Transverse colon (tissue), 4 donors: ENCODE measurements at regions not wholly inside any gene's neighbourhood (a gene's known extent, or its start where the extent isn't known, plus 50 kb on each side); places are given as distances from the start of the nearest gene placed in this dataset.
A peak's percentile ranks its signal among the peaks of the same experiment; 100 is the strongest.

ENCODE experiments used
- DNase-seq: peaks from one replicate; pipeline ENCODE4 v3.0.0-alpha.2; 2019
- H3K27ac ChIP-seq, 4 donors: fragments of 200-600 bp; sonication (generic); 2 replicates each; pipeline ENCODE4 v1.5.1; 2016 to 2018; ENCODE audit warnings: inconsistent platforms in 4 of 4
- H3K27me3 ChIP-seq: fragments of 200-600 bp; sonication (generic); 2 replicates; pipeline ENCODE4 v1.5.1; 2017; ENCODE audit warnings: inconsistent platforms
- H3K36me3 ChIP-seq, 4 donors: fragments of 200-600 bp; sonication (generic); 2 replicates each; pipeline ENCODE4 v1.5.1; 2017 to 2019; ENCODE audit warnings: inconsistent platforms in 4 of 4
- H3K4me1 ChIP-seq, 4 donors: fragments of 200-600 bp; sonication (generic); 2 replicates each; pipeline ENCODE4 v1.5.1; 2017 to 2020; ENCODE audit warnings: inconsistent platforms in 4 of 4
- H3K4me3 ChIP-seq, 4 donors: fragments of 200-600 bp; sonication (generic); 1 replicate in 1 of 4; 2 replicates in 3 of 4; pipeline versions ENCODE4 v1.5.1 to v1.6.1; 2017 to 2019; ENCODE audit warnings: inconsistent platforms in 4 of 4
- H3K9me3 ChIP-seq, 2 donors: fragments of 200-600 bp; sonication (generic); 2 replicates each; pipeline ENCODE4 v1.5.1; 2017 to 2019; ENCODE audit warnings: inconsistent platforms in 2 of 2
- EP300 ChIP-seq: sonication (generic); formaldehyde crosslinking; IDR thresholded peaks from one replicate; pipeline ENCODE4 v1.6.1; 2017; ENCODE audit warnings: antibody characterized with exemption, low read depth
- POLR2A ChIP-seq: fragments of 450-650 bp; IDR thresholded peaks from one replicate; pipeline ENCODE4 v1.6.1; 2016; ENCODE audit warnings: antibody characterized with exemption, mild to moderate bottlenecking, moderate library complexity
- POLR2AphosphoS5 ChIP-seq, 3 donors: sonication (generic); formaldehyde crosslinking; IDR thresholded peaks; one replicate each; pipeline ENCODE4 v1.6.1; 2016; ENCODE audit warnings: antibody characterized with exemption in 3 of 3
- WGBS, 2 donors: methylation state at CpG; one replicate each; pipeline ENCODE4 v1.1.5; 2018; ENCODE audit warnings: low coverage in 1 of 2; 5-methylcytosine and 5-hydroxymethylcytosine counted together
- in situ Hi-C, 4 donors: fragments of 200-750 bp; cut with MboI; loops; one replicate each; pipeline versions ENCODE4 v1.15.0 to v1.15.1; 2017; ENCODE audit warnings: low sequenced_read_pairs in 3 of 4, low pct_ligation_motif_present in 1 of 4, low pct_unique_long_range_greater_than_20kb in 1 of 4
- intact Hi-C: fragments of 100-400 bp; cut with DNase I; formaldehyde crosslinking; loops from one replicate; pipeline ENCODE4 v1.15.1; 2023; ENCODE audit warnings: low total_unique reads
- TF ChIP-seq, protein P1 (sequence below), 5 experiments: fragments of 200-600 bp in 3 of 5; fragments of 450-650 bp in 2 of 5; sonication (generic) in 3 of 5; IDR thresholded peaks; 1 replicate in 2 of 5; 2 replicates in 3 of 5; pipeline ENCODE4 v1.5.1; 2016 to 2017; ENCODE audit warnings: antibody characterized with exemption in 5 of 5, inconsistent platforms in 3 of 5, mild to moderate bottlenecking in 2 of 5, moderate library complexity in 1 of 5

- Histone ChIP-seq H3K27ac (peak overlapping the region; percentile 20 to 59 (median 24)), H3K4me1 (peaks cover 0 to 19% (median 6%) of the 10 kb centered on the region in 4 donors), H3K4me3 (no peak overlapping the region), H3K27me3 (no peaks in the 10 kb centered on the region), H3K9me3 (no peaks in the 10 kb centered on the region), H3K36me3 (no peaks in the 10 kb centered on the region)
- TF ChIP-seq EP300 = no peak
- peak in 1 of 3 donors; percentile 11 for TF ChIP-seq POLR2AphosphoS5 (IDR thresholded peaks at IDR 0.05)
- TF ChIP-seq, protein P1, sequence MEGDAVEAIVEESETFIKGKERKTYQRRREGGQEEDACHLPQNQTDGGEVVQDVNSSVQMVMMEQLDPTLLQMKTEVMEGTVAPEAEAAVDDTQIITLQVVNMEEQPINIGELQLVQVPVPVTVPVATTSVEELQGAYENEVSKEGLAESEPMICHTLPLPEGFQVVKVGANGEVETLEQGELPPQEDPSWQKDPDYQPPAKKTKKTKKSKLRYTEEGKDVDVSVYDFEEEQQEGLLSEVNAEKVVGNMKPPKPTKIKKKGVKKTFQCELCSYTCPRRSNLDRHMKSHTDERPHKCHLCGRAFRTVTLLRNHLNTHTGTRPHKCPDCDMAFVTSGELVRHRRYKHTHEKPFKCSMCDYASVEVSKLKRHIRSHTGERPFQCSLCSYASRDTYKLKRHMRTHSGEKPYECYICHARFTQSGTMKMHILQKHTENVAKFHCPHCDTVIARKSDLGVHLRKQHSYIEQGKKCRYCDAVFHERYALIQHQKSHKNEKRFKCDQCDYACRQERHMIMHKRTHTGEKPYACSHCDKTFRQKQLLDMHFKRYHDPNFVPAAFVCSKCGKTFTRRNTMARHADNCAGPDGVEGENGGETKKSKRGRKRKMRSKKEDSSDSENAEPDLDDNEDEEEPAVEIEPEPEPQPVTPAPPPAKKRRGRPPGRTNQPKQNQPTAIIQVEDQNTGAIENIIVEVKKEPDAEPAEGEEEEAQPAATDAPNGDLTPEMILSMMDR (IDR thresholded peaks at IDR 0.05) = no peak
- in situ Hi-C loops = no loop called here
- DNase-seq = no peak
- WGBS, 2 donors = 39% methylated on average over 3 of the region's 3 CpGs
- intact Hi-C loops = no loop called here
Measured at GRCh38 chr1:221100611-221101010, 221.4 kb downstream of the HLX start.

DNA sequence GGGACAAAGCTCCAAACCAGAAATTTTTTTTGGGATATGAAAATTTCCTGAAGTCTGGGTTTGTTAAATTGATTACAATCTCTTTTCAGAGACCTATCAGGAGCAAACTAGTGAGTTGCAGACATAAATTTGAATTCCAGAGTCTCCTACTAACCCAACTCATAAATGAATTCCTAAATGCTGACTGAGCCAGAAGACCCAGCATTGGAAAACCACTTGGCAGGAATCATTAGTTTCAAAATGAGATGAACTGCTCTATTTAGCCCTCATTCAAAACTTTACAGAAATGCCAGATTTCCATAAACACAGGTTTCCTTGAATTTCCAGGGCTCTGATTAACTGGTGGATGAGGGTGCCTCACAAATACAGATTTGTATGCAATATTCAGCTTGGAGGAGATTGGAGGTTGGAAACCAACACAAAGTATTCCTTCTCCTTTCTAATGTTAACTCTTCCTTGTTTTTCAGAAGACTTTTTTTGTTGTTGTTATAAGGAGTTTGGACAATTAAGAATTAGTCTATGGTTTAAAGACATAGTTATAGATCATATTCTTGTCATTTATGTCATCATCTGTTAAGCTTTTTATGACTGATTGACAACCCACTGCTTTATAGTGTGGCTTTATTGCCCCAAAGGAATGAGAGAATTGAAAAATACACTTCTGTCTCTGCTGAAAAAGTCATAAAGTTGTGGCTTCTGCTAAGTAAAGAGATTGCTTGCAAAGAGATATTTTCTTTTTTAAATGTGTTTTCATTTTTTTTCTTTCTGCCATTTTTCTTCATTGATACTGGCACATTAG, 222.8 kb downstream of the HLX start:
- intact Hi-C loops = no loop called here
- Histone ChIP-seq H3K4me3 (no peak overlapping the region), H3K36me3 (no peaks in the 10 kb centered on the region), H3K27ac (peak overlapping the region in 3 of 4 donors; percentile 23 to 59 (median 26)), H3K27me3 (no peaks in the 10 kb centered on the region), H3K9me3 (no peaks in the 10 kb centered on the region), H3K4me1 (peaks cover 0 to 19% (median 6%) of the 10 kb centered on the region in 4 donors)
- in situ Hi-C loops = no loop called here
- no peak for DNase-seq
- TF ChIP-seq POLR2A (no peak), EP300 (no peak), POLR2AphosphoS5 (IDR thresholded peaks at IDR 0.05) (no peak)
- TF ChIP-seq, protein P1 (IDR thresholded peaks at IDR 0.05) = no peak

DNA sequence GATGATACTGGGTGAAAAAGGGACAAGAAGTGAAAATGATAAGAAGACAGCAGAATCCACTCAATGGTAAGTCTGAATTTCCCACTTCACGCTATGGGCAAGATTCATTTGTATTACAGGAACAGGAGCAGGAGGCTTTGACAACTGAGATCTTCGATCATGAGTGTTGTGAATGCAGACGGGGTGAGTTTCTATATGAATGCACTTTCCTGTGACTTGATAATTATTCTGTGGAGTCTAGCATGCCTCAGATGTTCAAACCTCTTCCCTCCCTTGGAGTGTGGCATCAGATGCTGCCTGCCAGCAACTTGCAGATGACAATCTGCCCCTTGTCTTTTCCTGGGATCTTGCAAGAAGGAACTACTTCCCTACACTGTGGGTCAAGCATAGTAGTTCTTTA, 225.4 kb downstream of the HLX start:
- Histone ChIP-seq H3K27ac (no peak overlapping the region), H3K36me3 (no peaks in the 10 kb centered on the region), H3K4me3 (no peak overlapping the region), H3K4me1 (peaks cover 0 to 19% (median 6%) of the 10 kb centered on the region in 4 donors), H3K9me3 (no peaks in the 10 kb centered on the region), H3K27me3 (no peaks in the 10 kb centered on the region)
- intact Hi-C loops = no loop called here
- WGBS, 2 donors = 68 to 75% methylated on average over 3 of the region's 3 CpGs
- in situ Hi-C loops = no loop called here
- no peak for DNase-seq
- no peak for TF ChIP-seq POLR2AphosphoS5 (IDR thresholded peaks at IDR 0.05)
- TF ChIP-seq, protein P1 (IDR thresholded peaks at IDR 0.05) = no peak

DNA sequence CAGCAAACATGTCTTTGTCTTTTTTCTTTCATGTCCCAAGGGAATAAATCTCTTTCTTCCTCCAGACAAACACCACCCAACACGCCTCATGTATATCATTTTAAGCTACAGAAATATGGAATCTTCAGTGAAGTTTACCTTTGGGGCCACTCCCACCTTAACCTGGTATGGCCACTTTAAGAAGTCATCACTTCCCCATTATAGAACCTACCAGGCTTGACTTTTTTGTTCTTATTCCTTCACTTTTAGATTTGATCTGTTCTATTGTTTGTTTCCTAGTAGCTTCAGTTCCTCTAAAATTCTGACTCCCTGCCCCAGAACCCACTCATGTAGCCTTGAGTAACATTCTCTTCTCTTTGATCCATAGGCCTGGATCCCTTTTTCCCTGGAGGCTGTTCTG, 226.3 kb downstream of the HLX start:
- Histone ChIP-seq H3K4me1 (peaks cover 0 to 11% (median 4%) of the 10 kb centered on the region in 4 donors), H3K27me3 (no peaks in the 10 kb centered on the region), H3K4me3 (no peak overlapping the region), H3K27ac (no peak overlapping the region), H3K36me3 (no peaks in the 10 kb centered on the region), H3K9me3 (no peaks in the 10 kb centered on the region)
- in situ Hi-C loops = no loop called here
- WGBS, 2 donors = 64% methylated on average over 1 of the region's 1 CpG; no CpG with 5 or more reads in 1 of the 2 donors
- TF ChIP-seq POLR2AphosphoS5 (IDR thresholded peaks at IDR 0.05) (no peak), EP300 (no peak), POLR2A (no peak)
- TF ChIP-seq, protein P1 (IDR thresholded peaks at IDR 0.05) = no peak
- DNase-seq = no peak
- intact Hi-C loops = no loop called here
